D721Med (cell line): ENCODE measurements at regions not wholly inside any gene's neighbourhood (a gene's known extent, or its start where the extent isn't known, plus 50 kb on each side); places are given as distances from the start of the nearest gene placed in this dataset.
"Not testable (repeated sequence)": the region's sequence is repeated elsewhere in the genome, so short reads cannot be mapped to it uniquely, and the experiment has no call there.

ENCODE experiments used
- DNase-seq: peaks from one replicate; pipeline ENCODE4 v3.0.0; 2011; ENCODE audit warnings: low spot score; ENCODE audit not compliant: insufficient read length
- FAIRE-seq: peaks from 2 replicates; lab custom pipeline; 2011; peaks lifted over from hg19 to GRCh38; lab: Jason Lieb, UNC
- TF ChIP-seq, protein P1 (sequence below): IDR thresholded peaks from 2 replicates; pipeline ENCODE4 v1.5.1; 2012; ENCODE audit warnings: mild to moderate bottlenecking, control low read depth; ENCODE audit not compliant: insufficient read depth; ENCODE audit errors: missing control alignments

DNA sequence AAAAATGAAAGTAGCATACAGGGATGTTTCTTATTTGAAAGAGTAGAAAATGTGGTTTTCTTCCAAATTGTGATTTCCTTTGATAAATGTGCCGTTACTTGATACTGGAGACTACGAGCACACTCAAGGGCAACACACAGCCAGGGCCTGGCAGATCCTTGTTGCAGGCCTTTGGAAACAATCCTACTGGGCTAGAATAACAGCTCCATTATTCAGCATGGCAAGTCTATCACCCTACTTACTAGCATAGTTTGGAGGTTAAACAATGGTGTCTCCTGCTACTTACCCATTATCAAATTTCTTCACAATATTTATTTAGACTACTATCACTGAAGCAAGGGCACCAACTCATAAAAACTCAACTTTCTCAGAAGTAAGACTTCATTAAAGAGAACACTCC, 140.8 kb upstream of the ZNF608 start:
- no peak for FAIRE-seq
- TF ChIP-seq, protein P1, sequence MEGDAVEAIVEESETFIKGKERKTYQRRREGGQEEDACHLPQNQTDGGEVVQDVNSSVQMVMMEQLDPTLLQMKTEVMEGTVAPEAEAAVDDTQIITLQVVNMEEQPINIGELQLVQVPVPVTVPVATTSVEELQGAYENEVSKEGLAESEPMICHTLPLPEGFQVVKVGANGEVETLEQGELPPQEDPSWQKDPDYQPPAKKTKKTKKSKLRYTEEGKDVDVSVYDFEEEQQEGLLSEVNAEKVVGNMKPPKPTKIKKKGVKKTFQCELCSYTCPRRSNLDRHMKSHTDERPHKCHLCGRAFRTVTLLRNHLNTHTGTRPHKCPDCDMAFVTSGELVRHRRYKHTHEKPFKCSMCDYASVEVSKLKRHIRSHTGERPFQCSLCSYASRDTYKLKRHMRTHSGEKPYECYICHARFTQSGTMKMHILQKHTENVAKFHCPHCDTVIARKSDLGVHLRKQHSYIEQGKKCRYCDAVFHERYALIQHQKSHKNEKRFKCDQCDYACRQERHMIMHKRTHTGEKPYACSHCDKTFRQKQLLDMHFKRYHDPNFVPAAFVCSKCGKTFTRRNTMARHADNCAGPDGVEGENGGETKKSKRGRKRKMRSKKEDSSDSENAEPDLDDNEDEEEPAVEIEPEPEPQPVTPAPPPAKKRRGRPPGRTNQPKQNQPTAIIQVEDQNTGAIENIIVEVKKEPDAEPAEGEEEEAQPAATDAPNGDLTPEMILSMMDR, result no peak
- no peak for DNase-seq

DNA sequence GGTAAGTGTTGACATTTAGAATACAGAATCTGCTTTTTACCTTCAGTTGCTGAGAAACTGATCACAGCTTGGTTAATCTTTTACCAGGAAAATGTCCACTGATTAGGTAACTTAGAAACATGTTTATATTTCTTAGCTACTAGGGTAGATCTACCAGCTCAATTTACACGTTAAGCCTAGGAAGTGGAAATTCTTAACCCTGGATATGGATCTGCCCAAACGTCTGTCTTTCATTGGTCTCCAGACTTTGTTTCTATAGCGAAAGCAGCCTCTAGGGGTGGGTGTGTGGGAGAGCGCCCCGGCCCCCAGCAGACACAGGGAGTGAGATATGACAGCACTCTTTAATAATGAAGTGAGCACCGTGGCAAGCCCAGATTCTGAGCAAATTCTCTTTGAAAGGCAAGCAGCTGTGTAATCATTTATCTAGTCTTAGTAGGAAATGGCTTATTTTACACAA, 141.6 kb upstream of the ZNF608 start:
- DNase-seq, result no peak
- TF ChIP-seq, protein P1, result no peak
- no peak for FAIRE-seq

DNA sequence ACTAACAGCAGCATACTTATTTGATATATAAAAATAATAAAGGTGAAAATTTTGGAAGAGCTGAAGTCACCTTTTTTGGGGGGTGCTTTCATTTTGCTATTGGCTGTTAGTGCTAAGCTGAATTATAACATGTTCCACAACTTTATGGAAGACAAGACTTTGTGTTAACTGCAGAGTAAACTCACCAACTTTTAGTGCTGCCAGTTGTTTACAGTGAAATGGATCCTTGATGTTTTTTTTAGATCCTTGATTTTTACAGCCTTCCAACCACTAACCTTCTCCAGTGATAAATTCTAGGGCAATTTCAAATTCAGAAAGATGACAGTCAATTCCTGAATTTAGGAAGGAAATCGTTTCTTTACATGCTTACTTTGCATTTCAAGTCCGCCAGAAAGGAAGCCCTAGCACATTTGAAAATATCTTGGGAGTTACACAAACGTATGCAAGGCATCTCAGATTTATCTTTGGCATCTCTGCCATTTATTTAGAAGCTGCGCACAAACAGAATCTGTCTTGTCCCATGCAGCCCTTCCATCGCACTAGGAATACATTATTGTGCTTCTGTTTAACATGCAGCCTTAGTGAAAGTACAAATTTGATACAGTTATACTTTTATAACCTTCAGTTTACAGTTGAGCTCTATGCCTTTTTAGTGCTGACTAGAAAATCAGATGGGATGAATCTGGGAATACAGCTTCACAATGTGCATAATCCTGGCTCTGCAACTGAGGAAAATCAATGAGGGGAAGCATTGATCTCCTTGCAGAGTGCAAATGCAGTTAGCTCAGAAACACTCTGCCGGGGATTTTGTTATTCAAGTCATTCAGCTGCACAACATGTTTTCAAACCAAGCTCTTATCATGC, 142.4 kb upstream of the ZNF608 start:
- DNase-seq (no peak), FAIRE-seq (no peak)
- TF ChIP-seq, protein P1, result no peak

DNA sequence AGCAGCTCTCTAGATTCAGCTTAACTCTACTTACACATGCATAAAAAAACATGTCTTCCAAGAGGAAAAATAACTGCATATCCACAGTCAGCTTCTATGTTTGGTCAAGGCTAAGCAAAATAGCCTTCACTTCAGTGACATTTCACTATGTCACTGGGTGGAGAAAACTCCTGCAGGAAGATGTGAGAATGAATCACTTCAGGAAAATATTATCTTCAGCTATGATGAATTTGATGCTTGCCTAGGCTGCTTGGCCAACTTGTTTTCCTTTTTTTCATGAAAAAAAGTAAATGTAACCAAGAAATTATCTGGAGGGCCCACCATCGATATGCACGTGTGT, 143.0 kb upstream of the ZNF608 start:
- FAIRE-seq, result no peak
- no peak for DNase-seq
- TF ChIP-seq, protein P1, result no peak

DNA sequence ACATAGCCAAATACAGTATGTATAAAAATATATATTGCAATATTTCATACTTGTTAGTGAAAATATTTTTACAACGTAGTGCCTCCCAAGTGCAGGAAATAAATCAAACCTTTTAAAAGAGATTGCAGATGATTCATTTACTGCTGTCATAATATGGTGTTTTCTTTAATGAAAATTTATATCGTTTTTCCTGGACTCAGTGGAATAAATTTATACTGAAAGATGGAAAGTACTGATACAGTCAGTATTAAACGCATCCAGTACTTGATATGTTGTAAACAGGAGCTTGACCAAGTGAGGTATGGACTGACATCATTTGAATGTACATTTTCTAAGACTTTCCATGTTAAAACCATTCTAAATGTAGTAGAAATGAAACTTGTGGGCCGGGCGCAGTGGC, 143.4 kb upstream of the ZNF608 start:
- TF ChIP-seq, protein P1, result no peak
- no peak for DNase-seq
- no peak for FAIRE-seq

DNA sequence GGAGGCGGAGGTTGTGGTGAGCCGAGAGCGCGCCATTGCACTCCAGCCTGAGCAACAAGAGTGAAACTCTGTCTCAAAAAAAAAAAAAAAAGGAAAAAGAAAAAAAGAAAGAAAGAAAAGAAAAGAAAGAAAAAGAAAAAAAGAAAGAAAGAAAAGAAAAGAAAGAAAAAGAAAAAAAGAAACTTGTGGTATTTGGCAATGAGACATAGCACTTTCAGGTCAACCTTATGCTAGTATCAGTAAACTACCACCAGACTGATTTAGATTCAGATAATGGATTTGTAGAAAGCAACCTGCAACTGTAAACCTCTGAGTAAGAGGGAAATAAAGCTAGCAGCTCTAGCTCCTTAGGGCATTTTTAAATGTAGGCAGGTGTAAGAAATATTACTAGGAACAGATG, 144.0 kb upstream of the ZNF608 start:
- not testable (repeated sequence) for DNase-seq, FAIRE-seq

DNA sequence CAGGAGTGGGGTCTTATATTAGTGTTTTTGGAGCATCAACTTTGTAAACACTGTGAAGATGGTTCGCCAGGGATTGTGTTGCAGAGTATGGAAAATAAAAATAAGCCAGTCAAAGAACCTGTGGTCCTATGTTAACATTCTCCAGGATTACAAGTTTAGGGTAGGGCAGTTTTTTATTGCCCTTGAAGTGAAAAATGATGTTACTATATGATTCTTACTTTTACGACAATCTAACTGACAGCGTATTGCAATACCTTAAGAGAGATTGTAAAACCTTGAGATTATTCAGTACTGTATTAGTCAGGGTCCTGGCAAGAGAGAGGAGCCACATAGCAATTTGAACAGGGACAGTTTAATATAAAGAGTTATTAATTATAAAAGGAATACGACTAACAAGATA, 144.7 kb upstream of the ZNF608 start:
- DNase-seq (no peak), FAIRE-seq (no peak)
- TF ChIP-seq, protein P1, result no peak
